ELF-1 (cell line): ENCODE measurements at regions not wholly inside any gene's neighbourhood (a gene's known extent, or its start where the extent isn't known, plus 50 kb on each side); places are given as distances from the start of the nearest gene placed in this dataset.

Experiments
- DNase-seq: peaks from one replicate; pipeline ENCODE4 v3.0.0-alpha.2; 2016; ENCODE audit warnings: low read depth, low spot score

- no peak for DNase-seq
Measured at GRCh38 chr2:46831051-46831868, 84.3 kb downstream of the MCFD2 start.

DNA sequence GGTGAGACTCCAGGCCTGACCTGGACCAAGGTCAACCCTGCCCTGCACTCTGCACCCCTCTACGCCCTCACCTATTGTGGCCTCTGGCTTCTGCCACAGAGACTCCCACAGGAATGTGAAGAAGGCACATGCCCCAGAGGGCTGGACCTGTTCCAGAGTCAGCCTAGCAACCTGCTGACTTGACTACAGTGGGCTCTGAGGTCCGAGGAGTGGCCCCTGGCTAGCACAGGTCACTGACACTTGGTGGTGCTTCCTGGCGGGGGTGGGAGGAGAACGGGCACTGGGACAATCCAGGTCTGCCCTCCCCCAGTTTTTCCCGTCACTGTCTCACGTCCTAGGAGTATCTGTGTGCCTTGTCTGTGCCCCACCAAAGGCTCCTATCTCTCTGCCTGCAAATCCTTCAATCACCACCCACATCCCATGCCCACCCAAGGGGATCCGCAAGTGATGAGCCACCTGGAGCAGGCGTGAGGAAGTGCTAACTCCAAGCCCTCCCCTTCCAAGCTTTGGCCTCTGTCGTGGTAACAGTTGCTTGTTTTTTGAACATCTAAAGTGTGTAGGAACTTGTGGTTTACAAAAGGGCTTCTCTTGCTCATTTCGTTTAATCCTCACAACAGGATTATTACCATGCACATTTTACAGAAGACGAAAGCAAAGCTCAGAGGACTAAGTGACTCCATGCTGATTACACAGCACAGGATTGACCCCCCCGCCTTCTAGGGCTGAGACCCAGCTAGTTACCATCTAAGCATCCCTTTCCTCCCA lies 86.2 kb downstream of the MCFD2 start:
- DNase-seq: no peak

- DNase-seq: no peak
Measured at GRCh38 chr2:46828491-46829230, 86.9 kb downstream of the MCFD2 start.

- no peak for DNase-seq
Measured at GRCh38 chr2:46828135-46828438, 87.5 kb downstream of the MCFD2 start.

- no peak for DNase-seq
Measured at GRCh38 chr2:46827274-46828134, 88.1 kb downstream of the MCFD2 start.

GRCh38 chr2:46826569-46827245 lies 88.9 kb downstream of the MCFD2 start:
- DNase-seq: no peak

DNA sequence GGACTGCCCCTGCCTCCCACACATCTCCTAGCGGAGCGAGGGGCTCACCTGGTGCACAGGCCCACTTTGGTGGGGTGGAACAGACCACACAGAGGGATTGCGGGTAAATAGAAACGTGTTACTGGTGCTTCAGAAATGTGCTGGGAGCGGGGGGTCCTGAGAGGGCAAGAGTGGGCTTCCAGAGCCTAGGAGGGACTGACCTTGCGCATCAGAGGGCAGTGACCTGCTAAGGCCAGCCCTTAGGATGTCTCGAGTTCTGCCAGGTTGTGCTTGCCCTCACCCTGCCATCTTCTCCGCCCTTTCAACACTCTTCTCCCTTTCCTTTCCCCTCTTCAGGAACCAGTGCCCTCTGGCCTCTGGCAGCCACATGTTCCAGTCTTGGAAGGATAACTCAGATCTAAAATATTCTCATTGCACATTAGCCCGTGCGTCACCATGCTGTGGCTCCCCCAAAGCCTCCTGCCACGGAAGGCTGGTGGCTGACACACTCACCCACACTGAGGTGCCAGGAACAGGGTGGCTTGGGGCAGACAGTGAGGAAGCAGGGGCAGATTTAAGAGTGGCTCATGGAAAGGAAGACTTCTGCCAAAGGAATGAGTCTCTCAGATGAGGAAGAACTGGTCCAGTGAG lies 89.6 kb downstream of the MCFD2 start:
- DNase-seq: no peak

- DNase-seq: no peak
Measured at GRCh38 chr2:46825231-46825938, 90.2 kb downstream of the MCFD2 start.

- no peak for DNase-seq
Measured at GRCh38 chr2:46824611-46825010, 91.0 kb downstream of the MCFD2 start.

DNA sequence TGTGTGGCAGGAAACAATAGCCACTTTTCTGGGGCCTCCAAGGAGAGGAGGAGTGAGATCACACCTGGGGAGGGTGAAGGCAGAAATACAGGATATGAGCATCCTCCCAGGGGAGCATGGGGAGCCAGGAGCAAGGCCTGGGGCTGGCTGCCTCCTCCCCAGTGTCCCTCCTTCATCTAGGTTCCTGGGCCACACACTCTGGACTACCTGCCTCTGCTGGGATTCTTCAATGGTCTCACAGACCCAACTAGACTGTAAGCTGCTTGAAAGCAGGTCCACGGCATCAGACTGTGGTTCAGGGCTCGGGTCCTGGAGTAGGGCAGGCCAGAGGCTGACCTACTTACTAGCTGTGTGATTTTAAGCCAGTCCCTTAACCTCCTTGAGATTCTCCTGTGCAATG lies 94.0 kb downstream of the MCFD2 start:
- no peak for DNase-seq

GRCh38 chr2:46818819-46819218 lies 96.8 kb downstream of the MCFD2 start:
- DNase-seq: no peak

DNA sequence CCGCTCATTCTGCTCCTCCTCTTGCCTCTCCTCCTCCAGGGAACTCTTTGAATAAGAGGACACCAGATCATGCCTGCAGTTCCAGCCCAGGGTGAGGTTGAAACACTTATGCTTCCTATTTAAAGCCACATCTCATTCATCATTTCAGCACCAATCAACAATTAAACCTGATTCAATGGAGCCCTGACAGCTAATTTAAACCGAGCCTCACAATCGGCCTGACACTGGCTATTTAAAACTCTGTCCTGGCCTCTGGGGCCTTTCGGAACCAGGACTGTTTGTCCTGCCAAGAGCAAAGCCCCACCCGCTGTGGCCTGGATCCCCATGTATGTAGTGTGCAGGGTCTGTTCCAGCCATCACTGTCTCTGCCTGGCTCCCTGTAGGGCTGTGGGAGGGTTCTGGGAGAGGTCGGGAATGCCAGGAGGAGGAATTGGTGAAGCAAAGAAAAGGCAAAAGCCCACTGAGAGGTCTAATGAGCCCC lies 97.4 kb downstream of the MCFD2 start:
- DNase-seq: no peak

DNA sequence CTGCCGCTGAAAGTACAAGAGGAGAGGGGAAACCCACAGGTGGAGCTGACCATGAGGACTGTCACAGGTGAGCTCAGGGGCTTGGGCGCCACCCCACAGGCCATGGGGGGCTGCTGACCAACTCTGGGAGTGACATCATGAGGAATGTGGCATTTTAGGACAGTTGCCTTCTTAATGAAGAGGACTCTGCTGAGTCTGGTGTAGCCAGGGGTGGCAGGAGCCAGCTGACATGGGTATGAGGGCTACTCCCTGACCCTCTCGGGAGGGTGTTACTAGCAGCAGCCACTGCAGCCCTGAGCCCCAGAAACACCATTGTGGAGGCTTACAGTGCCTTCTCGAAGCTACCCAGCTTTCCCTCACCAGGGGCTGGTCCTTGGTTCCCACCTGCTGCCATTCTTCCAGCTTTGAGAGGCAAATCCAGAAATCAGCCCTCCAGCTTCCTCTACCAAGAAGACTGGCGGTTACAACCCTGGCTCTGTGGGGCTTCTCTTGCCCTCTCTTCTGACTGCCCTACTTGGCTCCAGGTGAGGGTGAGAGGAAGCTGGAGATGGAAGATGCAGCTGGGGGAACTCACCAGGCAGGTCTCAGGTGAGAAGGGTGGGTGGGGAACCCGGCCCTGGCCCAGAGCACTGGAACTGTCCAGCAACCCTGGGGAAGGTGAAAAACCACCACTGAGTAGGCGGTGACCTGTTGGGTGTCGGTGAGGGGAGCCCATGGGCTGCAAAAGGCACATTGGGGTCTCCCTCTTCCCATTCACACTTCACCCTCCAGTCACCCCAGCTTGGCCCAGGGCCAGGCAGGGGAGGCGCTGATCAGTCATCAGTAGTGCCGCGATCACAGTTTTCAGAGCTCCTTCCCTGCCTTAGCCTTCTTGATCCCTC lies 98.5 kb downstream of the MCFD2 start:
- DNase-seq: no peak

GRCh38 chr2:46816151-46816845 lies 99.3 kb downstream of the MCFD2 start:
- DNase-seq: no peak

DNA sequence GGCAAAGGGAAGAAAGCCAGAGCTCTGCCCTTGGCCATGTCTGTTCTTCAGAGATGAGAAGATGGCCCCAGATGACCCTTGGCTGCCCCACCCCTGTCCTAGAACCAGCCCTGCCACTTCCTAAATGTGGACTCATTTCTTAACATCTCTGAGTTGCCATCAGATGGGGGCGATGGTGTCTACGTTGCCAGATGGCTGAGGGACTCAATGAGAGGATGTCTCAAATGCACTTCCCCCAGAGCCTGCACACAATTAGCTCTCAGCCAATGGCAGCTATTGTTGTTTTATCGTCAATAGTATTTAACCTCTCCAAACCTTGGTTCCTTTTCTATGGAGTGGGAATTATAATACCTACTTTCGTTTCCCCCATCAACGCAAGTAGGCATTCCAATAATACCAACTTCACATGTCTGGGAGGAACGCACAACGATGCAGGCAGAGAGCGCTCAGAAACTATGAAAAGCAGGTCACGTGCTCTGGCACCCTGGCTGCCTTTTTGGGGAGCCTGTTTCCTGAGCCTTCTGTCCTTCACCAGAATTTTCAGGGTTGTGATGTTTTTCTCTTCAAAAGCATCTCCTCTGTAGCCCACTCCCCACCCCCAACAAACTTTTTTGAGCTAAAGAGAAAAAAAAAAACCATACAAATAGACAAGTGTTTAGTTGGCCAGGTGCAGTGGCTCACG lies 100.3 kb downstream of the MCFD2 start:
- DNase-seq: no peak

DNA sequence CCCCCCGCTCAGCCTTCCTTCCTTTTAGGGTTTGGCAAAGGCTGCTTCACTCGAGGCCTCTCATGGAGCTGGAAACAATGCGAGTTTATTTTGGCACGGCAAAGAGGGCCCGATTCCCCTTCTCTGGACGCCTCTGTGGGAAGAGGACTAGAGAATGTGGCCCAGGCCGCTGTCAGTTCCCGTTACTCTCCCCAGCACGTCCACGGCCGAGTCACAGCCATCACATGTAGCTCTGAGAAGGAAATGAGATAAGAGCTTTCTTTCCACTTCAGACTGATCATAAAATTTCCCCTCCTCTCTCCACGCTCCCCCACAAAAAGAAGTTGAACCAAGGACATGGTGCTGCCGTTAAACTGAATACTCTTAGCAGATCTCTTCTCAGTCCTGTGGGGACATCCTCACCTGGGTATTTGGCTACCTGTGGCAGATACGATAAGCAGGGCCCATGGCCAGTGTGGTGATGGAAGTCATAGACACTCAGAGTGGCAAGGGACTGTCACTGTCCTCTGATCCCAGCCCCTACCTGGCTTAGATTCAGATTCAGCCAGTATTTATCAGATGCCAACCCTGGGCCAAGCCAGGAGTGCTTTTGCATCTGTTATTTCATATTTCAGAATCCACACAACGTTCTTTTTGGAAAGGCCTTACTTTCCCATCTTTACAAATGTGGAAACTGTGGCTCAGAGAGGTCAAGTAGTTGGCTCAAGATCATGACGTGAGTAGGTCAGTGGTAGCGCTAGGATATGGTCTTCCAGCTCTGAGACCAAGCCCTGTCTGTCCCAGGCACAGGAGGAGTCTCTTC lies 101.2 kb downstream of the MCFD2 start:
- no peak for DNase-seq

- DNase-seq: no peak
Measured at GRCh38 chr2:46813680-46814079, 101.9 kb downstream of the MCFD2 start.
